Activated CD4-positive, alpha-beta T cell treated with anti-CD3 and anti-CD28 coated beads, Interleukin-2, Interleukin-6, amounts not matched to agents 100 ng/mL and 50 ng/mL, durations not matched to agents 16 hours and 8 hours (primary cell): ENCODE measurements at regions not wholly inside any gene's neighbourhood (a gene's known extent, or its start where the extent isn't known, plus 50 kb on each side); places are given as distances from the start of the nearest gene placed in this dataset.

Source experiments
- DNase-seq: peaks from one replicate; pipeline ENCODE4 v3.0.0-alpha.2; 2020

GRCh38 chr11:80457823-80458222 lies 1017.0 kb upstream of the TENM4 start:
- no peak for DNase-seq

GRCh38 chr11:80455818-80456217 lies 1015.0 kb upstream of the TENM4 start:
- no peak for DNase-seq

GRCh38 chr11:80451105-80451504 lies 1010.3 kb upstream of the TENM4 start:
- no peak for DNase-seq

GRCh38 chr11:80448709-80449108 lies 1007.9 kb upstream of the TENM4 start:
- DNase-seq: no peak

- DNase-seq: no peak
Measured at GRCh38 chr11:80443177-80443576, 1002.3 kb upstream of the TENM4 start.

- no peak for DNase-seq
Measured at GRCh38 chr11:80441821-80442220, 1001.0 kb upstream of the TENM4 start.

- no peak for DNase-seq
Measured at GRCh38 chr11:80440835-80441234, 1000.0 kb upstream of the TENM4 start.

GRCh38 chr11:80436547-80436946 lies 995.7 kb upstream of the TENM4 start:
- DNase-seq: no peak

GRCh38 chr11:80435345-80435744 lies 994.5 kb upstream of the TENM4 start:
- DNase-seq: no peak

GRCh38 chr11:80432057-80432456 lies 991.2 kb upstream of the TENM4 start:
- DNase-seq: no peak

GRCh38 chr11:80424012-80424695 lies 983.3 kb upstream of the TENM4 start:
- no peak for DNase-seq

- DNase-seq: no peak
Measured at GRCh38 chr11:80420374-80420773, 979.5 kb upstream of the TENM4 start.

GRCh38 chr11:80417681-80418080 lies 976.9 kb upstream of the TENM4 start:
- no peak for DNase-seq

GRCh38 chr11:80415580-80415979 lies 974.8 kb upstream of the TENM4 start:
- no peak for DNase-seq

- DNase-seq: no peak
Measured at GRCh38 chr11:80414181-80415165, 973.6 kb upstream of the TENM4 start.

GRCh38 chr11:80412604-80413003 lies 971.8 kb upstream of the TENM4 start:
- no peak for DNase-seq

GRCh38 chr11:80393210-80393609 lies 952.4 kb upstream of the TENM4 start:
- DNase-seq: no peak

GRCh38 chr11:80390505-80390904 lies 949.7 kb upstream of the TENM4 start:
- DNase-seq: no peak

GRCh38 chr11:80388536-80388935 lies 947.7 kb upstream of the TENM4 start:
- DNase-seq: no peak

GRCh38 chr11:80388130-80388529 lies 947.3 kb upstream of the TENM4 start:
- no peak for DNase-seq

- DNase-seq: no peak
Measured at GRCh38 chr11:80383655-80384054, 942.8 kb upstream of the TENM4 start.

GRCh38 chr11:80379620-80380278 lies 938.9 kb upstream of the TENM4 start:
- no peak for DNase-seq

GRCh38 chr11:80371931-80372330 lies 931.1 kb upstream of the TENM4 start:
- DNase-seq: no peak

GRCh38 chr11:80365980-80366379 lies 925.1 kb upstream of the TENM4 start:
- no peak for DNase-seq
